ENCODE measurements at regions not wholly inside any gene's neighbourhood (a gene's known extent, or its start where the extent isn't known, plus 50 kb on each side); places are given as distances from the start of the nearest gene placed in this dataset.
A peak's percentile ranks its signal among the peaks of the same experiment; 100 is the strongest.

DNA sequence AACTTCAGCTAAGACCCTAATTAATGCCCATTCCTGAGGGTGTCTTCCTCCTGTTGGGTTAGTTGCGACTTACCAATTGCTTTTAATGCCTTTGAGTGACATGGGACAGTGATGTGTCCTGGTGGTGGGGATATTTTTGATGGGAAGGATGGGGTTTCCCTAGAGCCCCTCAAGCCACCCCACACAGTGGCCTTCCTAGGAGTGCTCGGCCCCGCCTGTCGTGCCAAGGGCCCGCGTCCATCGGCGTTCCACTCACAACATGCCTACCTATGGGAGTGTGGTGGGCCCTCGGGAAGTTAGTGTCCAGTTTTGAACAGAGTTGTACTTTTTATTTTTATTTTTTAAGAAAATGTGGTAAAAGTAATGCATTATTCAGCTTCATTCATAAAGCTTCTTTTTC, 50.1 kb upstream of the TSPAN2 start:
- Histone ChIP-seq H3K9ac (ENCODE audit: low read length) (peak overlapping the region; percentile 41), H3K4me1 (ENCODE audit: control insufficient read depth, insufficient read depth, low read length) (peaks cover 41% of the 10 kb centered on the region), H3K4me3 (ENCODE audit: low read length) (no peak overlapping the region), H3K36me3 (ENCODE audit: control insufficient read depth, insufficient read depth, low read length, severe bottlenecking) (no peaks in the 10 kb centered on the region), H3K9me3 (ENCODE audit: control insufficient read depth, low read length) (no peaks in the 10 kb centered on the region), H3K27me3 (replicated peaks; ENCODE audit: control insufficient read depth, insufficient read depth, low read length) (no peaks in the 10 kb centered on the region)
- no peak for DNase-seq (ENCODE audit: low read depth)

Measured in adipocyte (in vitro differentiated cells).